Duodenal mucosa (tissue), 2 donors: ENCODE measurements at regions not wholly inside any gene's neighbourhood (a gene's known extent, or its start where the extent isn't known, plus 50 kb on each side); places are given as distances from the start of the nearest gene placed in this dataset.

Experiments used
- H3K27ac ChIP-seq: one replicate; pipeline ENCODE4 v1.7.0; 2013; ENCODE audit warnings: low read depth, low read length
- H3K27me3 ChIP-seq, 2 donors: one replicate each; pipeline ENCODE4 v1.7.0; 2013; ENCODE audit warnings: low read length in 2 of 2, control low read depth in 1 of 2; ENCODE audit not compliant: insufficient read depth in 2 of 2, control insufficient read depth in 1 of 2
- H3K36me3 ChIP-seq, 2 donors: one replicate each; pipeline ENCODE4 v1.7.0; 2013; ENCODE audit warnings: low read length in 2 of 2, control low read depth in 1 of 2; ENCODE audit not compliant: insufficient read depth in 2 of 2, control insufficient read depth in 1 of 2
- H3K4me1 ChIP-seq, 2 donors: one replicate each; pipeline ENCODE4 v1.7.0; 2013; ENCODE audit warnings: low read length in 2 of 2, control low read depth in 1 of 2; ENCODE audit not compliant: insufficient read depth in 2 of 2, control insufficient read depth in 1 of 2
- H3K4me3 ChIP-seq, 2 donors: one replicate each; pipeline ENCODE4 v1.7.0; 2013; ENCODE audit warnings: low read length in 2 of 2, low read depth in 1 of 2
- H3K9ac ChIP-seq, 2 donors: one replicate each; pipeline ENCODE4 v1.7.0; 2013; ENCODE audit warnings: low read length in 2 of 2, low read depth in 1 of 2
- H3K9me3 ChIP-seq, 2 donors: one replicate each; pipeline ENCODE4 v1.7.0; 2013; ENCODE audit warnings: low read length in 2 of 2, control low read depth in 1 of 2; ENCODE audit not compliant: control insufficient read depth in 1 of 2

DNA sequence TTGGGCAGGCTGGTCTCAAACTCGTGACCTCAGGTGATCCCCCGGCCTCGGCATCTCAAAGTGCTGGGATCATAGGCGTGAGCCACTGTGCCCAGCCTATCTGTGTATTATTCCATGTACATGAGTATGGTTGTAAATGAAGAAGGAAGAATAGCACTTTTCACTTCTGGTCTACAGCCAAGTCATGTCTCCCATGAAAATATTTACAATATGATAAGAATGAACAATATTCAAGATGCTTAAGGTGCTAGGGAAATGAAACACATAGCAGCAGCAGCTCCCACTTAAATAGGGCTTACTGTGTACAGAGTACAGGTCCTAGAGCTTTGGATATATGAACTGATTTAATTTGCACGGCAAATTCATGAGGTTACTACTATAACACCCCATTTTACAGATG is 70.3 kb upstream of the COL5A2 start:
- Histone ChIP-seq H3K27me3 (no peaks in the 10 kb centered on the region), H3K36me3 (no peaks in the 10 kb centered on the region), H3K4me1 (no peaks in the 10 kb centered on the region), H3K27ac (no peak overlapping the region), H3K9ac (no peak overlapping the region), H3K4me3 (no peak overlapping the region), H3K9me3 (no peaks in the 10 kb centered on the region)

DNA sequence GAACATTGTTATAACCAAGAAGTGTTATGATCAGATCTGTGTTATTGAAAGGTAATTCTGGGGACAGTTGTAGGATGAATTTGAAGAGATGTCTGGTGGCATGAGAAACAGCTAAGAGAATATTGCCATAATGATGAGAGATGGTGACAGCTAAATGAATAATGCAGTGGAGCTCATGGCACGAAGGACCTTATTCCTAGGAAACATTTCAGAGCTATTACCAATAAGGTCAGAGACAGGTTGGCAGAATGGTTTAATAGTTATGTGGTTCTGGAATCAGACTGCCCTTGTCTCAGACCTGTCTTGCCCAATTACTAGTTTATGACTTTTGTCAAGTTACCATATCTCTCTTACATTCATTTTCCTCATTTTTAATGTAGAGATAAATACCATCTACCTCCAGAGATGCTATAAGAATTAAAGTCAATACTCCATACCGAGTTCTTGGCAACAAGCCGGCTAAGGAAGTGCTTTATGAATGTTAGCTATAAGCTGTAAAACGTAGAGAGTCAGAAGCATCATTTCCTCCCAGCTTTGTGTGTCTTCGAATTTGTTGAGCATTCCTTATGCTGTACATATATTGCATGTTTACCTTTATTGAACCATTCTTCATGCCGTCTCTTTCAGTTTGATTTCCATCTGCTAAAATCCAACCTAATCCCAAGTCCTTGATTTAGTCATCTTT is 73.6 kb upstream of the COL5A2 start:
- H3K27ac ChIP-seq, result no peak overlapping the region

DNA sequence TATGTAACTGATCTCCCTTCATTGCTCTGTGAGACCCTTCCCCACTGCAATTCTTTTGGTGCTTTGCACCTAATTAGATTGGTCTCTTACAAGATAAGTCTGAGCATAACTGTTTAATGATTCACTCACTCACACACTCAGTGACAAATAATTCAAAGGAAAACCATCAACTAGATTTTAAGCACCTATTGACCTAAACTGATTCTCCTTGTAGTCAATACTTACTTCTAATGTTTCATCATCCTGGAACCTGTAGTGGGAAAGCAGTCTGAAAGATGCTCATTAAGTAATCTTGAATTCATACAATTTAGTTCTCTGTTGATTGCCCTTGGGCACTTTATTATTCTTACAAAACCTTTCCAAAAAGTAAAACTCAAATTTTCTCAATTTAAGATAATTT is 74.3 kb upstream of the COL5A2 start:
- H3K4me3 ChIP-seq, result no peak overlapping the region
- H3K27me3 ChIP-seq, result no peaks in the 10 kb centered on the region
- H3K9me3 ChIP-seq, result no peaks in the 10 kb centered on the region
- H3K36me3 ChIP-seq, result no peaks in the 10 kb centered on the region
- H3K4me1 ChIP-seq, result no peaks in the 10 kb centered on the region
- H3K9ac ChIP-seq, result no peak overlapping the region
- no peak overlapping the region for H3K27ac ChIP-seq

More for the DNA sequence above, 73.6 kb upstream of the COL5A2 start:
- no peaks in the 10 kb centered on the region for H3K27me3 ChIP-seq
- H3K9ac ChIP-seq, result no peak overlapping the region
- H3K36me3 ChIP-seq, result no peaks in the 10 kb centered on the region
- no peak overlapping the region for H3K4me3 ChIP-seq
- H3K4me1 ChIP-seq, result no peaks in the 10 kb centered on the region
- no peaks in the 10 kb centered on the region for H3K9me3 ChIP-seq

DNA sequence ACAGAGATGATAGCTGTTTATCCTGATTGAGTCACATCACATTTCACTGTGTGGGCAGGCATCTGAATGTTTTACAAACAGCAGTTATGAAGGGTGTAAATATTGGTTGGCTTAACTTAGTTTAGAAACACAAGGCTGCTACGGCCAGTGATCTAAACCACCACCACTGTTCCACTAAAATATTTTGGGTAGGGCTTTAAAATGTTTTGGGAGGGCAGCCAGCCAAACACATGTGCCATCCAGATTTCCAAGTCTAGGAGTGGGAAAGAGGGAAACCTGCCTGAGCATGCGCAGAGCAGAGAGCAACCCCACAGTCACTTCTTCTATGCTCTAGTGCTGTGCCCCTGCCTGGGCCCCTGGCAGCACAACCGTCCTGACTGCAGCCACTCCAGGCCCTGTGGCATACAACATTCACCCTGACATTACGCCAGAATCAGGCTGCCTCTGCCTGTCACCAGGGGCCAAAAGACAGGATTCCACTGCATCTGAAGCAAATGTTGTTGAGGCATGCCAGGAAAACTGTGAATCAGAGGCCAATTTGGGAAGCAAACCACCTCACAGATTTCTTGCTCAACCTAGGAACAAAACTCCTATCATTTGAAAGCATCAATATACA is 74.8 kb upstream of the COL5A2 start:
- Histone ChIP-seq H3K9ac (no peak overlapping the region), H3K27me3 (no peaks in the 10 kb centered on the region), H3K4me1 (no peaks in the 10 kb centered on the region), H3K27ac (no peak overlapping the region), H3K4me3 (no peak overlapping the region), H3K36me3 (no peaks in the 10 kb centered on the region), H3K9me3 (no peaks in the 10 kb centered on the region)

DNA sequence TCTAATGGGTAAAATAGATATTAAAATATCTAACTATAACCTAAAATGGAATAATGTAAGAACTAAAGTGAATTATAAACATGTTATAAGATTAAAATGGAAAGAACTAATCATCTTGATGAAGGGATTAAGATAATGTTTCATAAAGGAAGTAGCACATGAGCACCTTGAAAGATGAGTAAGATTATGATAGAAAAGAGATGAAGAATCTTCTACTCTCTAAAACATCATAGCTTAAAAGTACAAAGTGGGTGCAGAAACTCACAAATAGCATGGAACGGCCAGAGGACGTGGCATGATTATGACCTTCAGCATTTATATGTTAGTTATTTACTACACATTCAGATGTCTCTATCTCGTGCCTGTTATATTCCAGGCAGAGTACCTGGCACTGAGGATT is 76.2 kb upstream of the COL5A2 start:
- Histone ChIP-seq H3K9ac (no peak overlapping the region), H3K36me3 (no peaks in the 10 kb centered on the region), H3K27me3 (no peaks in the 10 kb centered on the region), H3K27ac (no peak overlapping the region), H3K9me3 (no peaks in the 10 kb centered on the region), H3K4me3 (no peak overlapping the region), H3K4me1 (no peaks in the 10 kb centered on the region)

DNA sequence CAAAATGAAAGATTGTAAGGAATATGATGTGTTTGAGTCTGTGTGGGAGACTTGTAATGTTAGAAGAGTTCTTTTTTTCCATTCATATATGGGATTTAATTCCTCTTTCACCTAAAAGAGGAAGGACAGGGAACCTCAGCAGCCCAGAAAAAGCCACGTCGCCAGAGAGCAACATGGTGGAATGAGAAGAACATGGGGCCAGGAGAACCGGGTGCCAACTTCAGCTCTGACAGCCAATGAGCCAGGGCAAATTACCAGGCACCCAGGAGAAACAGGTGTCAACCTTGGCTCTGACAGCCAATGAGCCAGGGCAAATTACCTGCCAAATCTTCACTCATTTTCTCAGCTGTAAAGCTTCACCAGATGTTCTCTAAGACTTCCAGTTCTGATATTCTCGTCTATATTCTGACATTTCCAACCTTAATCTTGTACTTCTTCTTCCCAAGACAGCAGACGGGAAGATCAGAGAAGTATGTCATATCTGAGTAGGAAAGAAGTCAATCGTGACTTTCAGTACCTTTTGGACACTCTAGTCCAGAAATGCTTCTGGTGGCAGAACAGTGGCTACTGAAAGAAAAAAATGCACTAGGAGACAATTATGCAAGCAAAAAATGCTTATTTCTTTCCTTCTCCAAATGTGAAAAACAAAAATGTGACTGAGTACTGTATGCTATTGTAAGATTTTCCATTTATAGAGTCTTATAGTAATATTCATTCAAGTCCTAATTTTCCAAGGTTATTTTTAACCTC is 79.2 kb upstream of the COL5A2 start:
- Histone ChIP-seq H3K9me3 (no peaks in the 10 kb centered on the region), H3K4me1 (no peaks in the 10 kb centered on the region), H3K4me3 (no peak overlapping the region), H3K27me3 (no peaks in the 10 kb centered on the region), H3K27ac (no peak overlapping the region), H3K36me3 (no peaks in the 10 kb centered on the region), H3K9ac (no peak overlapping the region)

DNA sequence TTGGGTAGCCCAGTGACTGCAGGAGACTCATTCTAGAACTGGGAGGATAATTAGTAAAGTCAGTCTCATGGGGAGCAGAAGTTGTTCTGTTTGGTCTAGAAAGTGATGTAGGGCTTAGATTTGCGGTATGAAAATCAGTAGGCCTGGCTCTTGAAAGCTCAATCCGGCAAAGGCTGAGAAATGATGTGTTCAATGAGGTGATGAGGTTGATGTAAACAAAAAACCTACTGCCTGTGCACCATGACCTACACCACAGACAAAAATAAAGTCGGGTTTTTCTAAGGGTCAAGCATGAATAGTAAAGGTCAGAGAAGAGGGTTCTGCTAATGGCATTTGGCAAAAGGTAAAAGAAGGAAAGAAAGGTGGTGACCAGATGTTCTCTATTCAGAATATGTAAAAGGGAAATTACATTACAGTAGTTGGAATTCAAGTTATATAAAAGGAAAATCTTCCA is 80.8 kb upstream of the COL5A2 start:
- Histone ChIP-seq H3K4me1 (no peaks in the 10 kb centered on the region), H3K36me3 (no peaks in the 10 kb centered on the region), H3K27ac (no peak overlapping the region), H3K27me3 (no peaks in the 10 kb centered on the region), H3K9ac (no peak overlapping the region), H3K9me3 (no peaks in the 10 kb centered on the region), H3K4me3 (no peak overlapping the region)

DNA sequence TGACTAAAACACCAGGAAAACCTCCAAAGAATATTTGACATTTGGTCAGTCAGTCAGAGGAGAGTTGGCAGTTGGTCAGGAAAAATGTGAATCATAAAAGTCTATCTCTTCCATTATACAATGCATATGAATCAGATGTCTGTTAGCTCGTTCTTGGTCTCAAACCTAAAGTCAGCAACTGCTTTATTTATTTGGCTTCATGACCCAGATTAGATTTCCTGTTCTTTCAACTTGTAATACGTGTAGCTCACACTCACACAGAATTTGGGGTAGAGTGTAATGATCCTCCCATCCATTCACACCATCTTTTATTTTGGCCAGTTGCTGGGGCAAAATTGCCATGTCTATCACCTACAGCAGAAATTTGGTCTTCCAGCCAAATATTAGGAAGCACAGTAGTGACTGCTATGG is 81.9 kb upstream of the COL5A2 start:
- Histone ChIP-seq H3K27me3 (no peaks in the 10 kb centered on the region), H3K4me1 (no peaks in the 10 kb centered on the region), H3K27ac (no peak overlapping the region), H3K9ac (no peak overlapping the region), H3K36me3 (no peaks in the 10 kb centered on the region), H3K9me3 (peaks cover 0 to 5% of the 10 kb centered on the region in 2 donors), H3K4me3 (no peak overlapping the region)

DNA sequence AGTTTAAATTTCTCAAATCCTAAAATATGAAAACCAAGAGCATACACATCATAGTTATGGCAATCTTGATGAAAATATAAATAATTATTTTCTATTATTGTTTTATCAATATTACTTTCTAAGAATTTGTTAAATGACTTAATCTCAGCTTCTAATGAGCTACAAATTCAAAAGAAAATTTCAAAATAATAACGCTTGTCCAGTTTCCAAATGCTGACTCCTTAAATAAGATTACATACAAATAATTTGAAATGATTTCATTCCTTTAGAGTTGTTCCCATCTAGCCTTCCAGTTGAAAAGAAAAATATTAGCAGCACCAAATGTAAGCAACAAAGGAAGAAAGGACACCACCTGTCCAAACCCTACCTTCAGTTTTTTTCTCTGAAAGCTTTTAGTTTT is 82.4 kb upstream of the COL5A2 start:
- Histone ChIP-seq H3K36me3 (no peaks in the 10 kb centered on the region), H3K27me3 (no peaks in the 10 kb centered on the region), H3K9ac (no peak overlapping the region), H3K9me3 (peaks cover 0 to 5% of the 10 kb centered on the region in 2 donors), H3K27ac (no peak overlapping the region), H3K4me1 (no peaks in the 10 kb centered on the region), H3K4me3 (no peak overlapping the region)

DNA sequence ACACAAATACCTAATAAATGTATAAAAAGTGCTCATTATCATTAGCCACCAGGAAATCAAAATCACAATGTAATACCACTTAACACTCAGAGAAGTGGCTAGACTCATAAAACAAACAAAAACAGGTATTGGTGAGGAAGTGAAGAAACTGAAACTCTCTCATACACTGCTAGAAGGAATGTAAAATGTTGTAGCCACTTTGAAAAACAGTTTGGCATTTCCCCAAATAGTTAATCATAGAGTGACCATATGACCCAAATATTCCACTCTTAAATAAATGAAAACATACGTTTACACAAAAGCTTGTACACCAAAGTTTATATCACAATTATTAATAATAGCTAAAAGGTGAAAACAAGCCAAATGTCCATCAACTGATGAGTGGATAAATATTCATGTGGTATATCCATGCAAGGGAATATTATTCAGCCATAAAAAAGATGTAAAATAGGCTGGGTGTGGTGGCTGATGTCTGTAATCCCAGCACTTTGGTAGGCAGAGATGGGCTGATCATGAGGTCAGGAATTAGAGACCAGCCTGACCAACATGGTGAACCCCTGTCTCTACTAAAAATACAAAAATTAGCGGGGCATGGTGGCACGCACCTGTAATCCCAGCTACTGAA is 86.2 kb upstream of the COL5A2 start:
- H3K9me3 ChIP-seq, result peaks cover 0 to 5% of the 10 kb centered on the region in 2 donors
- no peaks in the 10 kb centered on the region for H3K27me3 ChIP-seq
- H3K4me3 ChIP-seq, result no peak overlapping the region
- H3K36me3 ChIP-seq, result no peaks in the 10 kb centered on the region
- no peak overlapping the region for H3K27ac ChIP-seq
- no peaks in the 10 kb centered on the region for H3K4me1 ChIP-seq
- no peak overlapping the region for H3K9ac ChIP-seq
